ENCODE measurements at regions not wholly inside any gene's neighbourhood (a gene's known extent, or its start where the extent isn't known, plus 50 kb on each side); places are given as distances from the start of the nearest gene placed in this dataset.

DNA sequence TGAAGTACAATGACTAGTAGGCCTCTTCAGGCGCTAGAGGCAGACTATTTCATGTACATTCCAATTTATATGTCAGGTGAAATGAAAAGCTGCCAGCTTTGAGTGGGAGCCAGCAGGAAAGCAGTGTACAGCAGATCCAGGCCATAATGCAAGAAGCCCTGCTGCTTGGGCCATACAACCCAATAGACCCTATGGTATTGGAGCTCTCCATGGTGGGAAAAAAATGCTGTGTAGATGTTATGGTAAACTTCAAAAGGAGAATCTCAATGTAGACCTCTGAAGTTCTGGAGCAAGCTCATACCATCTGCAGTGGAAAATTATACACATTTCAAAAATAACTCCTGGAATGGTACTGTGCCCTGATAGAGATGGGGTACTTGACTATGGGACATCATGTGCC is 71.5 kb upstream of the CD82 start:
- ChIA-PET POLR2A (no interaction called here), CTCF (ENCODE audit: low intra/inter-chr PET ratio, low total read pairs) (no interaction called here)
- Histone ChIP-seq H3K9me3 (ENCODE audit: low read length) (no peaks in the 10 kb centered on the region), H2AFZ (ENCODE audit: low read length) (no peak overlapping the region), H4K20me1 (ENCODE audit: insufficient read depth, low read length) (no peaks in the 10 kb centered on the region), H3K79me2 (ENCODE audit: insufficient read depth, low read length) (no peaks in the 10 kb centered on the region), H3K27ac (ENCODE audit: extremely low read length, insufficient read depth, low read length) (no peak overlapping the region), H3K4me1 (ENCODE audit: insufficient read depth, low read length) (no peaks in the 10 kb centered on the region), H3K4me2 (ENCODE audit: low read depth, low read length) (no peak overlapping the region), H3K36me3 (replicated peaks in 1 of 2; ENCODE audit: control insufficient read depth in 1 of 2, insufficient read depth in 2 of 2, low read length in 2 of 2) (no peaks in the 10 kb centered on the region), H3K27me3 (ENCODE audit: control insufficient read depth in 1 of 2, insufficient read depth in 2 of 2, low read length in 2 of 2) (peaks cover 0 to 5% of the 10 kb centered on the region in 2 experiments; a peak in 1 of 5 replicates), H3K9ac (ENCODE audit: insufficient read depth, low read depth, low read length) (no peak overlapping the region), H3K4me3 (replicated peaks in 1 of 3; ENCODE audit: insufficient read depth in 1 of 3, low read depth in 2 of 3, low read length in 3 of 3) (no peak overlapping the region)
- ATAC-seq (no peak), DNase-seq (ENCODE audit: low spot score) (no peak), FAIRE-seq (no peak)
- intact Hi-C loops (cut with micrococcal nuclease; ENCODE audit: unreplicated experiment) (no loop called here), in situ Hi-C loops (cut with HindIII; ENCODE audit: extremely low pct_ligation_motif_present, low pct_unique_long_range_greater_than_20kb) (no loop called here)
- no TSS peak for BruUV-seq (replicated peaks)
- TF ChIP-seq ZNF296 (CRISPR knock-in tag; conservative IDR thresholded peaks at IDR 0.05) (no peak), REST (IDR thresholded peaks at IDR 0.05; ENCODE audit: borderline replicate concordance in 1 of 2, low read depth in 1 of 2, low read length in 2 of 2) (0 out of 4 replicates have a peak, but pooled peaks of 1 of the 2 experiments have one; percentile 18), MED13 (CRISPR knock-in tag; IDR thresholded peaks at IDR 0.05) (no peak), ZFP62 (CRISPR knock-in tag; IDR thresholded peaks at IDR 0.05) (no peak), MIXL1 (CRISPR knock-in tag; IDR thresholded peaks at IDR 0.05) (no peak)
- TF ChIP-seq, protein P1, sequence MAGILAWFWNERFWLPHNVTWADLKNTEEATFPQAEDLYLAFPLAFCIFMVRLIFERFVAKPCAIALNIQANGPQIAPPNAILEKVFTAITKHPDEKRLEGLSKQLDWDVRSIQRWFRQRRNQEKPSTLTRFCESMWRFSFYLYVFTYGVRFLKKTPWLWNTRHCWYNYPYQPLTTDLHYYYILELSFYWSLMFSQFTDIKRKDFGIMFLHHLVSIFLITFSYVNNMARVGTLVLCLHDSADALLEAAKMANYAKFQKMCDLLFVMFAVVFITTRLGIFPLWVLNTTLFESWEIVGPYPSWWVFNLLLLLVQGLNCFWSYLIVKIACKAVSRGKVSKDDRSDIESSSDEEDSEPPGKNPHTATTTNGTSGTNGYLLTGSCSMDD (CRISPR knock-in tag; IDR thresholded peaks at IDR 0.05), result no peak
- 8% methylated on average over 1 of the region's 1 CpG for WGBS (ENCODE audit: low lambda C conversion rate)
